Gastroesophageal sphincter (tissue), 3 donors: ENCODE measurements at regions not wholly inside any gene's neighbourhood (a gene's known extent, or its start where the extent isn't known, plus 50 kb on each side); places are given as distances from the start of the nearest gene placed in this dataset.

Source experiments
- POLR2A ChIP-seq, 2 donors: fragments of 450-650 bp; IDR thresholded peaks; one replicate each; pipeline ENCODE4 v1.6.1; 2017; ENCODE audit warnings: antibody characterized with exemption in 2 of 2, mild to moderate bottlenecking in 2 of 2, moderate library complexity in 1 of 2
- TF ChIP-seq, protein P1 (sequence below), 4 experiments: fragments of 200-600 bp in 2 of 4; fragments of 450-650 bp in 2 of 4; sonication (generic) in 1 of 4; IDR thresholded peaks; one replicate each; pipeline ENCODE4 v1.5.1; 2017 to 2019; ENCODE audit warnings: antibody characterized with exemption in 4 of 4, mild to moderate bottlenecking in 2 of 4, moderate library complexity in 2 of 4

DNA sequence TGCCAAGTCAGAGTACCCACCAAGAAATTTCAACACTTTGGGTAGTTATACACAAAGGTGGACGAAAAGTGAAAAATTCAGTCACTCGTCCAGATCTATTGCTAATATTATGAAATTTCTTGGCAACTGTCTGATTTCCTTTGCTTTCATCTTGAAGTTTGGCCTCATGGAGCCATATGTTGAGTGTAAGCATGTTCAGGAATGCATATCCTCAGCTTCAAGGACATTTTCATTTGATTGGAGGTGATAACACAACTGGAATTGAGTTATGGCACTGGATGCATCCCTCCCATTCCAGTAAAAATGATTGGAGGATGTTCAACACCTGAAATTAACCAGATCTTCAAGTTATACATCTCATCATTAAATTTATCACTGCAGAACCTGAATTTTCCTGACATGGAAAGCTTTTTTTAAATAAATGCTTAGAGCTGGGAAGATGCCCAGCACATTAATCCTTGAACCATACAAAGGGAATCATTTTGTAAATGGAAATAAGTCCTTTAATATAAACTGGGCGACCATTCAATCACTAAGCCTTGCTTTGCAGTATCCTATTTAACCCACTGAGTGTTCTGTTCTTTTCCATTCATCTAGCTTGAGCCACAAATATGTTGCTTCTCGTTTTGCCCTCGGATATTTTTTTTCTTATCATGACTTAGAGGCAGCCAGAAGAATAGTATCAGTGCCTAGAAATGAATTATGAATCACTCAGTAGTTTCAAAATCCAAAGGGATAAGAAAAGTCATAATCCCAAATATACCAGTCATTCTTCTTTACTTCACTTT lies 273.7 kb upstream of the PIK3R1 start:
- TF ChIP-seq, protein P1, sequence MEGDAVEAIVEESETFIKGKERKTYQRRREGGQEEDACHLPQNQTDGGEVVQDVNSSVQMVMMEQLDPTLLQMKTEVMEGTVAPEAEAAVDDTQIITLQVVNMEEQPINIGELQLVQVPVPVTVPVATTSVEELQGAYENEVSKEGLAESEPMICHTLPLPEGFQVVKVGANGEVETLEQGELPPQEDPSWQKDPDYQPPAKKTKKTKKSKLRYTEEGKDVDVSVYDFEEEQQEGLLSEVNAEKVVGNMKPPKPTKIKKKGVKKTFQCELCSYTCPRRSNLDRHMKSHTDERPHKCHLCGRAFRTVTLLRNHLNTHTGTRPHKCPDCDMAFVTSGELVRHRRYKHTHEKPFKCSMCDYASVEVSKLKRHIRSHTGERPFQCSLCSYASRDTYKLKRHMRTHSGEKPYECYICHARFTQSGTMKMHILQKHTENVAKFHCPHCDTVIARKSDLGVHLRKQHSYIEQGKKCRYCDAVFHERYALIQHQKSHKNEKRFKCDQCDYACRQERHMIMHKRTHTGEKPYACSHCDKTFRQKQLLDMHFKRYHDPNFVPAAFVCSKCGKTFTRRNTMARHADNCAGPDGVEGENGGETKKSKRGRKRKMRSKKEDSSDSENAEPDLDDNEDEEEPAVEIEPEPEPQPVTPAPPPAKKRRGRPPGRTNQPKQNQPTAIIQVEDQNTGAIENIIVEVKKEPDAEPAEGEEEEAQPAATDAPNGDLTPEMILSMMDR (IDR thresholded peaks at IDR 0.05) = no peak
- TF ChIP-seq POLR2A (IDR thresholded peaks at IDR 0.05) = no peak
